IgD-negative memory B cell (primary cell): ENCODE measurements at regions not wholly inside any gene's neighbourhood (a gene's known extent, or its start where the extent isn't known, plus 50 kb on each side); places are given as distances from the start of the nearest gene placed in this dataset.

Source experiments
- H3K27ac Mint-ChIP-seq, 3 donors: one replicate each; pipeline ENCODE4 v1.8.0; 2020 to 2022; ENCODE audit warnings: mild to moderate bottlenecking in 3 of 3, mixed read lengths in 3 of 3, moderate library complexity in 1 of 3
- H3K27me3 Mint-ChIP-seq: one replicate; pipeline ENCODE4 v1.8.0; 2021; ENCODE audit warnings: mixed read lengths
- H3K36me3 Mint-ChIP-seq: one replicate; pipeline ENCODE4 v1.8.0; 2020; ENCODE audit warnings: mild to moderate bottlenecking, mixed read lengths
- H3K4me1 Mint-ChIP-seq, 3 donors: one replicate each; pipeline ENCODE4 v1.8.0; 2020 to 2022; ENCODE audit warnings: mixed read lengths in 3 of 3, mild to moderate bottlenecking in 1 of 3
- H3K4me3 Mint-ChIP-seq, 4 donors: one replicate each; pipeline ENCODE4 v1.8.0; 2020 to 2022; ENCODE audit warnings: mild to moderate bottlenecking in 4 of 4, mixed read lengths in 4 of 4, moderate library complexity in 3 of 4
- H3K9me3 Mint-ChIP-seq, 3 donors: one replicate each; pipeline ENCODE4 v1.8.0; 2020 to 2021; ENCODE audit warnings: mixed read lengths in 3 of 3, mild to moderate bottlenecking in 1 of 3

GRCh38 chr12:28051516-28052354, 79.2 kb upstream of the PTHLH start:
- Mint-ChIP-seq H3K27me3 (no peaks in the 10 kb centered on the region), H3K36me3 (no peaks in the 10 kb centered on the region), H3K9me3 (peaks cover under 1 to 6% (median under 1%) of the 10 kb centered on the region in 3 donors), H3K27ac (no peak overlapping the region), H3K4me3 (no peak overlapping the region), H3K4me1 (no peaks in the 10 kb centered on the region)

GRCh38 chr12:28053564-28053963, 81.0 kb upstream of the PTHLH start:
- no peaks in the 10 kb centered on the region for H3K36me3 Mint-ChIP-seq
- H3K27me3 Mint-ChIP-seq = no peaks in the 10 kb centered on the region
- H3K4me1 Mint-ChIP-seq = no peaks in the 10 kb centered on the region
- no peaks in the 10 kb centered on the region for H3K9me3 Mint-ChIP-seq
- no peak overlapping the region for H3K4me3 Mint-ChIP-seq
- H3K27ac Mint-ChIP-seq = no peak overlapping the region

DNA sequence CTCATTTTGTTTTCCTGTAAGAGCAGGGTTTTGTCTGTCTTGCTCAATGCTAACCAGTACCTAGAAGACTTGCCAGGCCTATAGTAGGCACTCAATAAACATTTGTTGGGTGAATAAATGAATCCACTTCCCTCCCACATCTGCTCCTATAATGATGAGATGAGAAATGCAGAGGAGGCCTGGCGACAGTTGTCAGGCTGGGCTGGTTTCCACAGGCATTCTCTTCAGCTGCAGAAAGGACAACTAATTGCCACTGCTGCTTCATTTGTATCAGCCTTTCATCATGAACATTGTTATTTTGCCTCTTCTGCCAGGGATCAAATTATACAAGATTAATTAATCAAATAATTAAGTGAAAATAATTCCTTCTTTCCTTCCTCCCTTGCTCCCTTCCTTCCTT, 82.0 kb upstream of the PTHLH start:
- Mint-ChIP-seq H3K4me1 (no peaks in the 10 kb centered on the region), H3K4me3 (no peak overlapping the region), H3K9me3 (no peaks in the 10 kb centered on the region), H3K36me3 (no peaks in the 10 kb centered on the region), H3K27ac (no peak overlapping the region), H3K27me3 (no peaks in the 10 kb centered on the region)

DNA sequence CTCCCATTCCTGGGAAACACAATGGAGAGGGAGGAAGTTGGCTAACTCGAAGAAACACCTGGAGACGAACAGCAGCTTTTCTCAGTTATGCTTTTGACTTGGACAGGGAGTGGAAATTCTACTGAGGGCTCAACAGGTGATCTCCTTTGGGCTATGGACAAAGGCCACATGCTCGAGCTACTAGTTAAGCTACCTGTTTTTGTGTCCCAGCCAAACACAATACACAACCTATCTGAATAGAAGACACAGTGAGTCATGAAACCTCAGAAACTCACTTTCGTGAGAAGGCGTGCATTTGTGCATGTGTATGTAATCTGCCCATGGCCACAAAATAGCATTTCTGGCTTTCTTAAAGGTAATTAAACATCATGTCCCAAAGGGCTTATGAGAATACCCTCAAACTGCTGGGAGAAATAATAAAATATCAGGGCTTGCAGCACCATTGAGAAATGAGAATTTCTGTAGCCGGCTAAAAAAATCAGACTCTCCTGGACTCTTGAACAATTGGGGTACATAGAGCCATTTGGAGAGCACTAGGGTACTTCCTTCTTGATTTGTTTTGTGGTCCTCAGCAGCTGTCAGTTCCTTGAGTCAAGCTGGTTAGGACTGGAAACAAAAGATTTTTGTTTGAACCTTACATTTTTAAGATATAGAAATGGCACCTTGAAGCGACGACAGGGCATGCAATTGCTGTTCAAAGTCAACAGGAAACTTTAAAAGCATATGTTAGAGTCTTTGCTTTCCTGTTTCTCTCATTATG, 85.5 kb upstream of the PTHLH start:
- no peaks in the 10 kb centered on the region for H3K4me1 Mint-ChIP-seq
- H3K27me3 Mint-ChIP-seq = peaks cover 3% of the 10 kb centered on the region
- H3K36me3 Mint-ChIP-seq = peaks cover 2% of the 10 kb centered on the region
- H3K4me3 Mint-ChIP-seq = no peak overlapping the region
- H3K9me3 Mint-ChIP-seq = peaks cover 0 to 2% (median 0%) of the 10 kb centered on the region in 3 donors
- H3K27ac Mint-ChIP-seq = no peak overlapping the region

GRCh38 chr12:28059220-28059619, 86.7 kb upstream of the PTHLH start:
- H3K36me3 Mint-ChIP-seq = peaks cover 2% of the 10 kb centered on the region
- H3K9me3 Mint-ChIP-seq = peaks cover 0 to 2% (median 0%) of the 10 kb centered on the region in 3 donors
- H3K4me1 Mint-ChIP-seq = no peaks in the 10 kb centered on the region
- no peak overlapping the region for H3K27ac Mint-ChIP-seq
- H3K27me3 Mint-ChIP-seq = peaks cover 3% of the 10 kb centered on the region
- no peak overlapping the region for H3K4me3 Mint-ChIP-seq

DNA sequence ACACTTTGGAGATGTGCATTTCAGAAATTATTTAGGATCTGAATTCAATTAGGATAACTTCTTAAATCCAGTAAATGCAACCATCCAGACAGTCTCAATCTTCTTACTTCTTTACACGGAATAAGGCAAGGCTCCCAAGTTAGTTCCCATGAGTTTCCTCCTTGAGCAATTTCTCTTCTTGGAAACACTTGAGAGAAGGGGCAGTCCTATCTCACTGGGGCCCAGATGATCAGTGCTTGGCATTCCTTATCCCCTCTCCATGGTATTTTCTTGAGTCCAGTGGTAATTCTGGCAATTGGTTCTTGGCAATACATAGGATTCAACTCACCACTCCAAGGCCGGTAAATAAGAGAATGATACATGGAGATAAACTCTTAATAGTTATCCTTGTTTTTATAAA, 87.1 kb upstream of the PTHLH start:
- Mint-ChIP-seq H3K27ac (no peak overlapping the region), H3K4me1 (no peaks in the 10 kb centered on the region), H3K9me3 (peaks cover 0 to 2% (median 0%) of the 10 kb centered on the region in 3 donors), H3K27me3 (peaks cover 3% of the 10 kb centered on the region), H3K4me3 (no peak overlapping the region), H3K36me3 (peaks cover 2% of the 10 kb centered on the region)

DNA sequence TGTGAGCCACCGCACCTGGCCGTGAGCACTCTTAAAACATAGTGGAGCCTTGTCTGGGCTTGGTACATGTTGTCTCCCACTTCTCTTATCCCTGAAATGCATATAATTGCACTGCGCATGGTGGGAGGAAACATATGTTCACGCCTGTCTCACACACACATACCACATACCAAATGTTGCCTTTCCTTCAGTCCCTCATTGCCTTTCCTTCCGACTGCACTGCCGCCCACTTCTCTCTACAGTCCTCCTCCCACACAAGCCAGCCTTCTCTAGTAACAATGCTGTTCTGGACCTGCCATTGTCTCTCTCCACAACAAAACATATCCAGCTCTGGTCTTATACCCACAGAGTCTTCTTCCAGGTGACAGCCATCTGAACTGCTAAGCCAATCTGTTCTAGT, 88.3 kb upstream of the PTHLH start:
- H3K4me3 Mint-ChIP-seq = no peak overlapping the region
- no peaks in the 10 kb centered on the region for H3K4me1 Mint-ChIP-seq
- no peak overlapping the region for H3K27ac Mint-ChIP-seq
- peaks cover 2% of the 10 kb centered on the region for H3K36me3 Mint-ChIP-seq
- H3K27me3 Mint-ChIP-seq = peaks cover 3% of the 10 kb centered on the region
- peaks cover 0 to 2% (median 0%) of the 10 kb centered on the region in 3 donors for H3K9me3 Mint-ChIP-seq

DNA sequence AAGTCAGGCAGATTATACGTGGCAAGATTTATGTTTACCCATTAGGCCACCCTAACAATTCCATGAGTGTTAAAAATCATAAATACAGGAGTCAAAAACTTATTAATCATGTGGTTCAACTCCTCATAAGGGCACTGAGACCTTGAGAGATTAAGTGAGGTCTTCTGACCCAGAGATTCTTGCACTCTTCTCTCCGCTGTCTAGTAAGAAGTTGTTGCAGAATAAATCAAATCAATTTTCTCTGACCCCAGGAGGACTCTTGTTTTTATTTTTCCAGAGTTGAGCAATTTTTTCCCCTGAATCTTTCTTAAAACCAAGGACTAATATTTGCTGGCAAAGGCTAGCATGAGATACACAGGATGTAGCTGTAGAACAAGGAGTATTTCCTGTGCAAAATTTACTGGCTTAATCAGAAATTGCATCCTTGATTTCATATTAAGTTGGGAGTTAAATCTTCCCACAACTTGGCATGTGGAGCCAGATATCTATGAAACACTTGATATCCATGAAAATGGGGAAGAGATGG, 90.9 kb upstream of the PTHLH start:
- Mint-ChIP-seq H3K27ac (no peak overlapping the region), H3K36me3 (peaks cover 2% of the 10 kb centered on the region), H3K9me3 (peaks cover 0 to 5% (median 0%) of the 10 kb centered on the region in 3 donors), H3K4me3 (no peak overlapping the region), H3K4me1 (no peaks in the 10 kb centered on the region), H3K27me3 (peaks cover 3% of the 10 kb centered on the region)

DNA sequence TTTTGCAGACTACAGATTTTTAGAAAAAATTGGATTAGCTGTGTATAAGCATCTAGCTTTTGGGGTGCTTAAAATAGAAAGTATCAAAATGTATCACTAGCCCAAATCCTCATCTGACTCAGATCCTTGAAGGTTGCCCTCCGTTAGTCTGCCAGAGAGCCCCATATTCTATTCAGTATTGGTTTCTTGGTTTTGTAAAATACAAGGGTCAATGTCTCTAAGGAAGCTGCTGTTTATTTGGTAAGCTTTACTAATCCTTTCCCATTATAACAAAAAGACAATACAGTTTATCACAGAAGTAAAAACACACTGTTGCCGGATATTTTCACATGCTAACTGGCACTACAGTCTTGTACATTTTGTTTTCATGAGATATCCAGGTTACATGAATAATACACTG, 92.8 kb upstream of the PTHLH start:
- Mint-ChIP-seq H3K4me1 (no peaks in the 10 kb centered on the region), H3K27me3 (peaks cover 3% of the 10 kb centered on the region), H3K9me3 (peaks cover 0 to 6% (median 0%) of the 10 kb centered on the region in 3 donors), H3K36me3 (peaks cover 2% of the 10 kb centered on the region), H3K4me3 (no peak overlapping the region), H3K27ac (no peak overlapping the region)

DNA sequence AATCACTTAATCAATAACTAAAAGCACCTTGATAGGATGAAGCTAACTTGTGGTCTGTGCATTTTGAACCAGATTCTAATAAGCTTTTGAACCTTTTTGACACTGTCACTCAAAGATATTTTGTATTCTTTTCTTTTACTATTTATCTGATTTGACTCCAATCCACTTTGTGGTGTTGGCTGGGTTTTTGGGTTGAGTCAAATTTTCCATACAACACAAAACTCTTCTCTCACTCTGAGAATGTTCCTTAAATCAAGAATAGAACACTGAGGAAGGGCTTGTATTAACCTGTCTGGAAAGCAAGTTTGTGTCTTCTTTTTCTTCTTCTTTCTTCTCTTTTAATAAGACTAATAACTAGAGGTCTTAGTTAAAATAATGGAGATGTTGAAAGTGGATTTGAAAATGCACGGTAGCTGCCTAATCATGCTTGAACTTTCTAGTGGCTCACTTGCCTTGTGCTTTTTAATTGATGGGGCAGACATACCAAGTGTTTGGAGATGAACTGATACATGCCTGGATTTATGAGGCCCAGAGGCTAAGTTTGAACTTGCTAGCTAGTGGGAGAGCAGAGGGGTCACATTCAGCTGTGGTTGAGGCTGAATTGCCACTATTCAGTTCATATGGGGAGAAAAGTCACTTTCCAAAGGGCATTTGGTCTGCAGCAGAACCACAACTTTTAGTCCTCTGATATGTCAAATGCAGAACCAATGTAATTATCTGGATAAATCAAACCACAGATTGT, 93.5 kb upstream of the PTHLH start:
- no peaks in the 10 kb centered on the region for H3K4me1 Mint-ChIP-seq
- peaks cover 1% of the 10 kb centered on the region for H3K27me3 Mint-ChIP-seq
- H3K4me3 Mint-ChIP-seq = no peak overlapping the region
- H3K36me3 Mint-ChIP-seq = peaks cover 2% of the 10 kb centered on the region
- H3K27ac Mint-ChIP-seq = no peak overlapping the region
- peaks cover 0 to 3% (median 0%) of the 10 kb centered on the region in 3 donors for H3K9me3 Mint-ChIP-seq

GRCh38 chr12:28066879-28067278, 94.3 kb upstream of the PTHLH start:
- H3K4me3 Mint-ChIP-seq = no peak overlapping the region
- H3K36me3 Mint-ChIP-seq = peaks cover 2% of the 10 kb centered on the region
- no peaks in the 10 kb centered on the region for H3K27me3 Mint-ChIP-seq
- H3K4me1 Mint-ChIP-seq = no peaks in the 10 kb centered on the region
- peaks cover 0 to 3% (median 2%) of the 10 kb centered on the region in 3 donors for H3K9me3 Mint-ChIP-seq
- no peak overlapping the region for H3K27ac Mint-ChIP-seq

GRCh38 chr12:28068467-28068866, 95.9 kb upstream of the PTHLH start:
- Mint-ChIP-seq H3K36me3 (no peaks in the 10 kb centered on the region), H3K4me1 (no peaks in the 10 kb centered on the region), H3K27ac (no peak overlapping the region), H3K27me3 (no peaks in the 10 kb centered on the region), H3K4me3 (no peak overlapping the region), H3K9me3 (peaks cover 0 to 14% (median 8%) of the 10 kb centered on the region in 3 donors)

DNA sequence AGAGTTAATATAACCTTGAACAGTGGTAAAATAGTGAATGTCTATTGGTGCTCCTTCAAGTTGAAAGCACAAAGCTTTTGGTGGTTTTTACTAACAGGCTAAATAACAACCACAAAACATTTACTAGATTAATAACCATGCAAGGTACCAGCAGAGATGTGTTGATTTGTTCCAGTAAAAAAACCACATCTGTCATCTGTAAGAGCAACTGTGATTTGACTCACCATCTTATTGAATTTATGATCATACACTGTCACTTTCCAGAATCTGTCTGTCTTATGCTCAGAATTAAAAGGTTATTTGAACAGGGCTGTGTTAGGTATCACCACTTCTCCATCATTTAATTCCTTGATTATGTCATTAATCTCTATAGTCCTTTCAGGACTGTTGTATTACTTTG, 107.0 kb upstream of the PTHLH start:
- peaks cover 0 to 14% (median 2%) of the 10 kb centered on the region in 3 donors for H3K9me3 Mint-ChIP-seq
- no peaks in the 10 kb centered on the region for H3K4me1 Mint-ChIP-seq
- H3K27me3 Mint-ChIP-seq = no peaks in the 10 kb centered on the region
- no peak overlapping the region for H3K4me3 Mint-ChIP-seq
- H3K27ac Mint-ChIP-seq = no peak overlapping the region
- H3K36me3 Mint-ChIP-seq = no peaks in the 10 kb centered on the region

DNA sequence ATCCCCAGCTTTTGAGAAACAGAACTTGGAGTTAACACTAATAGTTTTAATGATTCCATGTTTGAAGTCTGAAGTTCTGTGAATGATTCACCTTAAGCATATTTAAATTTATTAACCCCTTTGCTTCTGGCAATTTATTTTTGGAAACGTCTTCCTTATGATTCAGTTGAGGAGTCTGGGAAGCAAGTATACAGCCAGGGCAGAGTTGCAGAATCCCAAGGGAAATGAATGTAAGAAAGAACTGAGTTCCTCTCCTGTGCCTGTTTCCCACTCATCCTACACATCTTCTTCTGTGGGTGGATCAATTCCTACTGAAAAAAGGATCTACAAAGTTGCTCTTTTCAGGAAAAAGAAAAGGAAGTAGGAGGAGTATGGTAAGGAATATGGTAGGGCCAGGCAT, 108.2 kb upstream of the CCDC91 start:
- H3K4me1 Mint-ChIP-seq = peaks cover 2 to 5% (median 4%) of the 10 kb centered on the region in 3 donors
- no peak overlapping the region for H3K27ac Mint-ChIP-seq
- H3K36me3 Mint-ChIP-seq = peaks cover under 1% of the 10 kb centered on the region
- H3K27me3 Mint-ChIP-seq = peaks cover under 1% of the 10 kb centered on the region
- peaks cover 2 to 8% (median 3%) of the 10 kb centered on the region in 3 donors for H3K9me3 Mint-ChIP-seq
- no peak overlapping the region for H3K4me3 Mint-ChIP-seq
